ENCODE measurements at regions not wholly inside any gene's neighbourhood (a gene's known extent, or its start where the extent isn't known, plus 50 kb on each side); places are given as distances from the start of the nearest gene placed in this dataset.
"Not testable (repeated sequence)": the region's sequence is repeated elsewhere in the genome, so short reads cannot be mapped to it uniquely, and the experiment has no call there.

DNA sequence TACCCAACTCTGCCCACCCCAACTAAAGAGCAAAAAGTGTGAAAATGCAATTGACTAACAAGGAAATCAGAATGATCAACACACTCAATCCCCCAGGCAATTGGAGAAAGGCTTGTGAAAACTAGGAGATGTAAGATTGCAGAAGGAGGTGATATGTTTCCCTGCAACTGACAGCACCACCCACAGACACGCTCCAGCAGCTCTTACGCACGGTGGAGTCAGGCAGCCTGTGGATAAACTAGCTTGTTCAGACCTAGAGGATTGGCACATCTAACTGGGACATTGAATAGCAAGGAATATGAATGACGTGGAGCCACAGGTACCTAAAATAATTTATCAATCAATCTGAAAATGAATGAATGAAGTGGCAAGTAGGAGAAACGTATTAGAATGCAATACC is 125.7 kb upstream of the MYO3A start:
- DNase-seq (ENCODE audit: low read depth, low spot score), result no peak

DNA sequence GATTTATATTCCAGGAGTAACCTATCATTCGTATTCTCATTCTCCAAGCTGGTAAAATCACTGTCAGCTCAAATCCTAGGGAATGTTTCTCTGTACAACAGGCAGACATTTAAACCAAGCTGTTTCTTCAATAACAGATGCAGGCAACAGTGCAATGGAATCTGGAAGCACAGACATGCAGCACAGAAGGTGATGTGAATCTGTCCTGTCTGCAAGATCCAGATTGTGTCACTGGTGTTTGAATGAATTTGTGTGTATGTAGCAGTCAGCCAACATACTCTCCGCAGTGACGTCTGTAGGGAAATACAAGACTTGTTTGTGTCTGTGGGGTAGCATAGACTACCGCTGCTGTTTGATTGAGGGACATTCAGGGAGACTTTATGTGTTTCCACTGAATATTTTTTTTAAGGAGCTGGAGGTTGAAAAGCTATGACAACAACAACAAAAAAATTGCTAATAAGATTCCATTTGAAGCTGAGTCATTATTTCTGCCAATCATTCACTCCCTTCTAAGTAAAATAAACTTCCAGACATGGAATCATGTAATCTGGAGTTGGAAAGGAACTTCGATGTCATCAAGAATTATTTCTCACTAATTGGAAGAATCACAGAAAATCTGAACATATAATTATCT is 122.9 kb upstream of the MYO3A start:
- DNase-seq (ENCODE audit: low read depth, low spot score), result peak; percentile 81

- peak; percentile 73 for DNase-seq (ENCODE audit: low read depth, low spot score)
Measured at GRCh38 chr10:25813511-25813910, 120.5 kb upstream of the MYO3A start.

DNA sequence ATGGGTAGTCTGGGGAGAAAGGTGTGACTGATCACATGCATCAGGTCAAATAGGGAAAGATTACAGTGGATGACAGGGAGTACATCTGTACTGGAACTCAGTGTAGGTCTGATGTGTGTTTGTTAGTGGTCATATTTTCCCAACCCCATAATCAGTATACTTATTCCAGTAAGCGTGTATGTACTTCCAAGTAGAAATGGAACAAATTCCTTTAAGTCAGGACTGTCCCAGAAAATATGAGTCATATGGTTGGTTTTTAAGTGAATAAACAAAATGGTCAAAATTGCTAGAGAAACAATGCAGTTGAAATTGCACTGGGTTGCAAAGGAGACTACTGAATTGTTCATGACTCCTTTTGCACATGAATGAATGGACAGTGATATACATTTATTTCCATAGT is 118.8 kb upstream of the MYO3A start:
- peak; percentile 81 for DNase-seq (ENCODE audit: low read depth, low spot score)

DNA sequence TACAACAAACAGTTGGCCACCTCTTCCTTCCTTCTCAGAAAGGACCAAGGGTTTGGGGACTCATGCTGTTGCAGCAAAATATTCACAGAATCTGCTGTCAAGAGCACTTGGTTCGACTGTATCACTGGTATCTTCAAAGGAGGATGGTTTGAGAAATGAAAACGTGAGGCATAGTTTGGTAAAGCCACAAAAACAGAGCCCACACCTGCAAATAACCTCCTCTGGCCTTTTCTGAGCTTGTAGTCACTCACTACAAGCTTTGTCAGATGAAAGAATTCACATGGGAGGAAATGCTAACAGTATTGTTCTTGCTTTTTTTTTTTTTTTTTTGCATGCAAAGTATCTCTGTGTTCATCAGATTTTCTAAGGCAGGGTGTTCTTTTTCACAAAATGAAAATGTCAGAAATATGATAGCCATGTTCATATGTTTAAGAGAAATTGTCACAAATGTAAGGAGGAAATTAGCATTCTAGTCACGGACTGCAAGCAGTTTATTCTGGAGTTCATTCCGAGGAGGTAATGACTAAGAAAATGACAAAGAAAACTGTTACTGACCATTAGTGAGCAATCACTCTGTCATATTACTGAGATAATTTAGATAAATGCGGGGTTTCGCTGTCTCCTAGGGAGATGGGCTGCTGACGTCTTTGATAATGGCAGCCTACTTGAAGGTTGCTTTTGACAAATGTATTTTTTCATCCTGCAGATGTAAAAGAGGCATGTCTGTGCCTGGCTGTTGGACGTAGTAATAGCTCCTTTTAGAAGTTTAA is 117.8 kb upstream of the MYO3A start:
- peak; percentile 86 for DNase-seq (ENCODE audit: low read depth, low spot score)

DNA sequence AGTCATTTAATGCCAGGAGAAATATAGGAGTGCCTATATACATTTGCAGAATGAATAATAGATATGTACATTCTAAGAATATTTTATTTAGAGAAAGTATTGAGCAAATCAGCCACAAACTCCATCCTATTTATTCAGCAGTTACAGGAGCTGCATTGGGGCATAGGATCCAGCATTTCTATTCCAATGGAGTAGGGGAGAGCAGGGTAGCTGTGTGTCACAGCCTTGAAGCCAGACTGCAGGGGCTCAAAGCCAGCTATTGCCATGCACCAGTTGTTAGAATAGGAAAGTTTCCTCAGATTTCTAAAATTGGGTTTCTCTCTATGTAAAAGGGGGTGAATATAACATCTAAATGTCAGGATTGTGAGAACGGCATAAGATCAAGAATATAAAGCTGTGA is 116.8 kb upstream of the MYO3A start:
- DNase-seq (ENCODE audit: low read depth, low spot score), result peak; percentile 20

DNA sequence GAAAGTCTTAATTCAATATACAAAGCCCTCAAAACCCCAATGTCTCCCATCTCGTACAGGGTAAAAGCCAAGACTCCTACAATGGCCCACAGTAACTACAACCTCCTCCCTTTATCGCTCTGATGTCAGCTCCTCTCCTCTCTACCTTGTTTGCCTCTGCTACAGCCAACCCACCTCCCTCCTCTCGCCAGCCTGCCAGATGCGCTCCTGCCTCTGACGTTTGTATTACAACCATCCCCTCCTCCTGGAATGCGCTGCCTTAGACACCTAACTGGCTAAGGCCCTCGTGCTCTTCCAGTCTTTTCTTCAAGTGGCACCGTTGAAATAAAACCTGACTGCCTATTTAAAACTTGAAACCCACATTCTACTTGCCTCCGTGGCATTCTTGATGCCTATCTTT is 115.3 kb upstream of the MYO3A start:
- DNase-seq (ENCODE audit: low read depth, low spot score), result no peak

- no peak for DNase-seq (ENCODE audit: low read depth, low spot score)
Measured at GRCh38 chr10:25820472-25820871, 113.6 kb upstream of the MYO3A start.

- DNase-seq (ENCODE audit: low read depth, low spot score), result no peak
Measured at GRCh38 chr10:25820874-25821273, 113.2 kb upstream of the MYO3A start.

- DNase-seq (ENCODE audit: low read depth, low spot score), result no peak
Measured at GRCh38 chr10:25824050-25824449, 110.0 kb upstream of the MYO3A start.

- DNase-seq (ENCODE audit: low read depth, low spot score), result no peak
Measured at GRCh38 chr10:25828475-25828874, 105.6 kb upstream of the MYO3A start.

DNA sequence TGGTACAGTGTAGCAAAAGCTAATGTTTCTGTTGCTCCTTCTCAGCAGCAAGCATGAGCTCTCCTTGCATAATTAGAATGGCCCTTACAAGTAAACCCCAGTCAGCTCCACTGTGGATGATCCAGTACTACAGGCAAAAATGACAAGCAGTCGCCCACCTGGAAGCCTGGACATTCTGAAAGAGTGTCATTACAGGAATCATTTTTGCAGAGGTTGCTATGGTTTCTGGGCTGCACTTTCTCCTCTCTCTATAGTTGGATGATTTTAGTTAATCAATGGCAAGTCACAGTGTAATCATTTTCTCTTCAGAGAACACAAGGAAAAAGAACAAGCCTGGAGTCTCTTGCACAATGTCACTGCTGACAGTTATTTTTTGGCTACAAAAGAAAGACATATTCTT is 102.9 kb upstream of the MYO3A start:
- DNase-seq (ENCODE audit: low read depth, low spot score), result no peak

GRCh38 chr10:25839683-25840082 is 94.3 kb upstream of the MYO3A start:
- no peak for DNase-seq (ENCODE audit: low read depth, low spot score)

- DNase-seq (ENCODE audit: low read depth, low spot score), result not testable (repeated sequence)
Measured at GRCh38 chr10:25840875-25841274, 93.2 kb upstream of the MYO3A start.

DNA sequence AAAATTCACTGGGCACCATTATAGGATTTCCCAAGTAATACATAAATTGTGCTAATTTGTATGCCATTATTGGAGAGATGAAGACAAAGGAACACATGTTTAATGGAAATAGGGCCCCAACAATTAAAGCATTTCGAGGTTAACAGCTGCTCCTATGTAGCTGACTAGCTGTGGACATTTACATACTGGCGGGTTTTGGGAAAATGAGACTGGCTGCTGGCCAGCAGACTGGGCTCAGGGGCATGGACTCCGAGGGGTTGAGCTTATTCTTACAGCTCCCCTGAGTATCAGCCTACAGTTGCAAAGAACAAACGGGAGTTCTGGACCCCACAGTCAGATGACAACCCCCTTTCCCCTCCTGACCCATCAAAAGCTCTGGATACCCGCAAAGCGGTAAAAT is 91.9 kb upstream of the MYO3A start:
- DNase-seq (ENCODE audit: low read depth, low spot score), result no peak

DNA sequence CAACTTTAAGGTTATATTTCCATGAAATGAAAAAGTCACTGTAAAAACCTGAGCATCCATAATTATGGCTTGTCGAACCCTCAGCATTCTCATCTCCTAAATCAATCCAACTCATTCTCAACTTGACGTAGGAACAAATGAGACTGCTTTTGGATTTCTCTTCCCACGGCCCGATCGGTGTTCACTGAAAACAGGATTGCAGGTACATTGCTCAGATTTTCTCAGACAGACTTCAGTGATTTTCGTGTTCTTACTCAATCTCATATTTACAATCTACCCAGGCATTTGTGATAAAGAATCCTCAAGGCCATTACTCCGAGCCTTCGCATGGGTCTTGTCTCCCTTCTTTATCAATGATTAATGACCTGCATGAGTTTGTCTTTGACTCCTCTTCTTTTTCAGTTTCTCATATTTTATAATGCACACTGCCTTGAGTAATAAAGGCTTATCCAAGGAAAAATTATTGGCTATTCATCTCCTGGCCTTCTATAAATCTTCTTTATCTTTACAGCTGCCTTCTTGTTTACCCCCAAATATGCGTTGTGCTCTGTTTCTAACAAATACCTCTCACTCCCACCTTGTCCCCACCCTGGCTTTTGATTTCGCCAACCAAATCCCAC is 90.4 kb upstream of the MYO3A start:
- no peak for DNase-seq (ENCODE audit: low read depth, low spot score)

DNA sequence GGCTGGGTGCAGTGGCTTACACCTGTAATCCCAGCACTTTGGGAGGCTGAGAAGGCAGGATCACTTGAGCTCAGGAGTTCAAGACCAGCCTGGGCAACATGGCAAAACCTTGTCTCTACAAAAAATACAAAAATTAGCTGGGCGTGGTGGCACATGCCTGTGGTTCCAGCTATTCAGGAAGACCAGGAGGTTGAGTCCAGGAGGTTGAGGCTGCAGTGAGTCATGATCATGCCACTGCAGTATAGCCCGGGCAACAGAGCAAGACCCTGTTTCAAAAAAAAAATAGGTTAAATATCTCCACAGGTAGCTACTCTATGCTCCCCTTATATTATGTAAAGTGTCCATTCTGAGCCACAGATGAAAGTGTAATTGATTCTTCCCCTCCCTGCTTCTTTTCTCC is 89.3 kb upstream of the MYO3A start:
- peak; percentile 19 for DNase-seq (ENCODE audit: low read depth, low spot score)

GRCh38 chr10:25849268-25849667 is 84.8 kb upstream of the MYO3A start:
- no peak for DNase-seq (ENCODE audit: low read depth, low spot score)

GRCh38 chr10:25849988-25850387 is 84.0 kb upstream of the MYO3A start:
- peak; percentile 50 for DNase-seq (ENCODE audit: low read depth, low spot score)

GRCh38 chr10:25851548-25851947 is 82.5 kb upstream of the MYO3A start:
- DNase-seq (ENCODE audit: low read depth, low spot score), result no peak

DNA sequence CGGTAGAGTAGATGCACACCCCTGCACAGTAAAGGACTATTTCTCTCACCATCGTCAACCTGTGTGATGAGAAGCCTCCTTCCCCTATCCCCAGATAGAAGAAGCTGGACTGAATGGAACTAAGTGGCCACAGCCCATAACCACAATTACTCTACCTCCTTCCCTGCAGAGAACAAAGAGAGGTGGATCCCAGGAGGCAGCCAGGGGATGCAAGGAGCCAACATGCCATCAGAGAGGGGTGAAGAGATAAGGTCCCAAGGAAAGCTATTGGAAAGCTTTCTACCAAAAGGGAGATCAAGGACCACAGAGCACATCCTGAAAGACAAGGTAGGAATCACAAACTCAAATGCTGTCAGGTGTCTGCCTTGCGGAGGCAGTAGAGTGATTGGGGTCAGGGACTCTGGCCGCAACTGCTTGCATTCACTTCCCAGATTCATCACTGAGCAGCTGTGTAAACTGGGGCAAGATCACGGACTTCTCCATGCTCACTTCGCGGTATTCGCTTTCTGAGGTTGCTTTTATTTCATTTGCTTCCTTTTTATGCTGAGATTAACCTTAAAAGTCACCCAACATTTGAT is 81.6 kb upstream of the MYO3A start:
- DNase-seq (ENCODE audit: low read depth, low spot score), result no peak

DNA sequence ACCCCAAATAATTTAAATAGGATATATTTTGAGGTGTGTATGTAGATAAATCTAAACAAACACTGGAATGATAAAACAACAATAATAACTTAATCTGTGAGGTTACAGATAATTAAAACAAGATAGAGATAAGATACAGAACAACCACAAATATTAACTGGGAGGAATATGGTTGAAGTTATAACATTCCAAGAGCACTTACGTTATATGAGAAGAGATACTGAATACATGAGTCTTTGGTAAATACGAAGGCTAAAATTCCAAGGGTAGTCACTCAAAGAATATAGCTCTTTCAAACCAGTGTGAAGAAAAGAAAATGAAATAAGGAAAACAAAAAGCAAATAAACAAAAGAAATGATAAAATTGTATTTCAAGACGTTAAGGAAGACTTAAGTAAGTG is 76.0 kb upstream of the MYO3A start:
- no peak for DNase-seq (ENCODE audit: low read depth, low spot score)

- peak; percentile 16 for DNase-seq (ENCODE audit: low read depth, low spot score)
Measured at GRCh38 chr10:25865267-25865666, 68.8 kb upstream of the MYO3A start.
